HG02840 (cell line): ENCODE measurements at regions not wholly inside any gene's neighbourhood (a gene's known extent, or its start where the extent isn't known, plus 50 kb on each side); places are given as distances from the start of the nearest gene placed in this dataset.
"Not testable (repeated sequence)": the region's sequence is repeated elsewhere in the genome, so short reads cannot be mapped to it uniquely, and the experiment has no call there.

Source experiments
- ATAC-seq: cut with Tn5 transposase; IDR thresholded peaks from one replicate; pipeline ENCODE4 v1.9.1; 2021; ENCODE audit warnings: mild to moderate bottlenecking, moderate library complexity, moderate number of reproducible peaks; ENCODE audit not compliant: unreplicated experiment, low FRiP score

GRCh38 chr3:88640581-88640980 lies 466.8 kb upstream of the EPHA3 start:
- ATAC-seq: no peak

DNA sequence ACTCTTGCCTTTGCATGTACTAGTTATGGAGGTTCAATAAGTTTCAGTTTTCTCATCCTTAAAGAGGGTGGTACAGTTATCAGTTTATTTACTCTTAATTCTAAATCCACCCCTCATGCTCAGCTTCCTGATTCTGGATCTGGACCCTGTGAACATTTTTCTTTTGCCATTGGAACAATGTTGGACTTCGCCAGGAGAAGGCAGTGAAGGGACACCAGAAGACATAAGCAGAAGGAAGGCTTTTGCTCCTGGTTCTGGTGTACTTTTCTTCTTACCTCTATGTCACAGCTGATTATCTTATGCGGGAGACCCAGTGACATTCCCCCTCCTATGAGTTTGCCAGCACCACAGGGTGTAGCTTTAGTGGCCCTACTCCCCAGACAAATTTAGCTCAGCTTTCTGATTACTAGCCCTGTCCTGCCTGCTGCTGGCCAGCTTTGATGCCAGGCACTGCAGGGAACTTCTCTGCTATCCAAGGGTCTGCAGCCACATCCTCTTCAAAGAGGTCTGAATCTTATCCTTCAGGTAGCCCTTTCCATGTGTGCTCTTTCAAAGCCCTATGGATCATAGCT lies 466.3 kb upstream of the EPHA3 start:
- no peak for ATAC-seq

DNA sequence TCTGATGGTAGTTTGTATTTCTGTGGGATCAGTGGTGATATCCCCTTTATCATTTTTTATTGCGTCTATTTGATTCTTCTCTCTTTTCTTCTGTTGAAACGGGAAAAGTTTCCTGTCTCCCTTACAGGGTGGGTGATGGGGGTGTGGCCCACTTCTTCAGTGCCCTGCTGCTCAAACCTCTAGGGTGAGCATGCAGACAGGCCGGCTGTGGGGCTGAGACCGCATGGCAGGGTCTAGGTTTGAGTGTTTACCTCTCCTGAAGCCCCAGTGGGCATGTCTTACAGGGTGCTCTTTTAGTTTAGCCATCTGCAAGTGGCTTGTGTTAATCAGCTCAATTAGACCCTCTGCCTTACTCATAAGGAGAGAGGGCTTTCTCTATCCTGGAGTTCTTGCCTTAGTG lies 450.0 kb upstream of the EPHA3 start:
- ATAC-seq: no peak

DNA sequence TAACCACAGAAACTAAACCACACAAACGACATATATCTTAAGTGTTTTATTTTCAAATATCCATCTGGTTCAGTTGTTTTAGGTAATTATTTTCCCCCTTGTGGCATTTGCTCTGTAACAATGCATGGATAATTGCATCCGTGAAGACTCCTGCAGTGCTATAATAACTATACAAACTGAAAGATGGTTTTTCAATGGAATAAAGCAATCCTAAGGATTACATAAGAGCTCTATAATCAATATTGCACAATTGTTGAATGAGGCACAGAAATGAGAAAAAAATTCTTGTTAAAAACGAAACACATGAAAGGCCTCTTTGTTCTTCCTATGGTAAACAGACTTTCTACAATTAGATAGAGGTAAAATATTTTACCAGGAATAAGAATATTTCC lies 446.0 kb upstream of the EPHA3 start:
- no peak for ATAC-seq

DNA sequence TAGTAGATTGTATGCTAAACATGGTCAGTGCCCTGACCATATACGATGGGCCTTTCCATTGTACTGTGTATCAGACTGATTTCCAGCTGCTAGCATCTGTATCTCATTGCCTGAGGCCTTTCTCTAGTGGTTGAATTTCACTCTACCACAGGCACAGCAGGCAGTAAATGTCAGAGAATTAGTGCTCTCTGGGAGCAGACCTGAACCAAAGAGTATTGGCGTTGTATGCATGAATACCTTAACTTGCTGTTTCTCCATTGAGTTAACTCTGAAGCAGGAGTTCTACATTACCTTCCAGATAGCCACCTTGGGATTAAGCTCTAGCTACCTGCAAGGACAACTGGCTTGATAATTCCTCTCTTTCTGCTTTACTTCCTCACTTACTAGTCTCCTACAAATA lies 439.2 kb upstream of the EPHA3 start:
- ATAC-seq: no peak

- ATAC-seq: no peak
Observed at GRCh38 chr3:88671573-88671972, 435.8 kb upstream of the EPHA3 start.

GRCh38 chr3:88677298-88677697 lies 430.1 kb upstream of the EPHA3 start:
- ATAC-seq: no peak

DNA sequence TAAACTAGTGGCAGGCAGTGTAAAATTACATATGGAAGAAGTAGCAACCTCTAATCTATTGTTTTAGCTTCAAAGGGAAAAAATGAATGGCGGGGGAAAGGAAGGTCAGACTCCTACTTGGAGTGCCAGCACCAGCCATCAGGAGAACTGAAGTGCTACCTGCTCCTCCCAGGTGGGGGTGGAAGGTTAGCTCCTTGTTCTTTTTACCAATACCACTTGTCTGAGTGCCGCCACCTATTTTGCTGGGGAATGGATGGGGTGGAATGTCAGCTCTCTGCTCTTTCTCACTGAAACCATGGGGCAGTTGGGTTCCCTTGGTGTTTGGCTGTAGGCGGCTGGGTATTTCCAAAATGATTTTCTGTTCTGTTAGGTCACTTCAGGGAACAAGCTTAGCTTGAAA lies 428.7 kb upstream of the EPHA3 start:
- no peak for ATAC-seq

DNA sequence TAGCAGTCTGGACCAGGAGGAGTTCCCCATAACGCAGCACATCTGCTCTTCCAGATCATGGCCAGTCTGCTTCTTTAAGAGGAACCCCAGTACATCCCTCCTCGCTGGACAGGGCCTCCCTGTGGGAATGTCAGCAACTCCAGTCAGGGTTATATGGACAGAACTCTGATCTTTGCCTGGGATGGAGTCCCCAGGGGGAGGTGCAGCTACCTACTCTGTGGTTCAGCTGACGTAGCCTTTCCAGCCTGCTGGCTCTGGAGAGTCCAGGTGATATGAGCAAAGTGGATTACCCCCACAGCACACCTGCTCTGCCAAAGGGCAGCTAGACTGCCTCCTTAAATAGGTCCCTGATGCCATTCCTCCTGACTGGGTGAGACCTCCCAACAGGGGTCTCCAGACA lies 417.1 kb upstream of the EPHA3 start:
- no peak for ATAC-seq

DNA sequence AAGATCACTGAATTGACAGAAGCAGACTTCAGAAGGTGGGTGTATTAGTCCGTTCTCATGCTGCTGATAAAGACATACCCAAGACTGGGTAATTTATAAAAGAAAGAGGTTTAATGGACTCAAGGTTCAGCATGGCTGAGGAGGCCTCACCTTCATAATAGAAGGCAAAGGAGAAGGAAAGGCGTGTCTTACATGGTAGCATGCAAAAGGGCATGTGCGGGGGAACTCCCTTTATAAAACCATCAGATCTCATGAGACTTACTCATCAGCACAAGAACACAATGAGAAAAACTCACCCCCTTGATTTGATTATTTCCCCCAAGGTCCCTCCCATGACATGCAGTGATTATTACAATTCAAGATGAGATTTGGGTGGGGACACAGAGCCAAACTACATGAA lies 416.3 kb upstream of the EPHA3 start:
- ATAC-seq: no peak

DNA sequence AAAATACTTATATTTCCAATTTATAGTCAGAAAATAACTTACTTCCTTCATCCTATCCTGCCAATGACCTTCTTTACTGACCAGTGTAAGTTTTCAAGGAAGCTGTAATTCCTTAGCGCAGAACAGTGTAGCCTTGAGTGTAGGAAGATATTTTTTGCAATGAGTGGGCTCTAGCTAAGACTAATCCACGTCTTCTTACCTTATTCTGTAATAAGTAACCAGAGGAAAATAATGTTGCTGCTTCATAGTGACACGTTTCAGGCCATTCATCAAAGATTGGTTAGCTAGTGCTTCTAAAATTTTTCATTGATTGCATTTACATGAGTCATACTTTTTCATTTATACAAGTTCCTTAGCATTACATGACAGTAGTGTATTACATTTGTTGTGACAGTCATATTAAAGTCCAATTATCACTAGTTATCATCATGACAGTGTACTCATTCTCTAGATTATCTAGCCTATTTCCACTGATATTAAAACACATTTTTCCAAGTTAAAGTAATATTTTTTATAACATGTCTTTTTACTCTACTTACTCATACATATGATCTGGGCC lies 403.8 kb upstream of the EPHA3 start:
- ATAC-seq: no peak

DNA sequence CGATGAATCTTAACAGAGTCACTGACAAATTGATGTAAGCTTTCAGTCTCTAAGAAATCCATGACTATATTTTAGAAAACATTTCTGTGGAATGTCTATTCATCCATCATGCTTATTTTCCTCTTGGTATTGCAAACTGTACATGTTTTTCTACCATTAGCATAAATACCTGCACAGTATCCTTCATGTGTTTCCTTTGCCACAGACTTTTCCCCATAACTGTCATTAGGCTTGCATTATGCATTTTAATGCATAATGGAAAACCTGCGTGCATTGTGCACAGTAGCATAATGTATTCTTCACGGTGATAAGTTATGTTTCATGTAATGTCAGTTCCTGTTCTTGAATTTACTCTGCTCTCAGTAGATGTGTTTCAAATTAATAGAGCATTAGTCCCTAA lies 403.1 kb upstream of the EPHA3 start:
- no peak for ATAC-seq

DNA sequence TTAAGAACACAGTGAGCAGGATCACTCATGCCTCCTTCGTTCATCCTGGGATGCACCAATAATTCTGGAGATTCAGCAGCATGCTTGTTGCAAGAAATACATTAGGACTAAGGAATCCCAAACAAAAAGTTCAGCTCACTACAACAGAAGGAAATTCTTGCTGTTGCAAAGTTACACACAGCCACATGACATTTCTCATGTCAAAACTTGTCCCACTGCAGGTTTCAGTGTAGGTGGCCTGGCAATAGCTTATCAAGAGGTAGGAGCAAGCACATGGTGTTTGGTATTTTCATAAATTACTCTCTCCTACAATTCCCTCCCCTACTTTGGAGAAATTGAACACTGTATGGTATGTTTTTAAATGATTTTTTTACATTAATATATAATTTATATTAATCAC lies 399.6 kb upstream of the EPHA3 start:
- ATAC-seq: no peak

DNA sequence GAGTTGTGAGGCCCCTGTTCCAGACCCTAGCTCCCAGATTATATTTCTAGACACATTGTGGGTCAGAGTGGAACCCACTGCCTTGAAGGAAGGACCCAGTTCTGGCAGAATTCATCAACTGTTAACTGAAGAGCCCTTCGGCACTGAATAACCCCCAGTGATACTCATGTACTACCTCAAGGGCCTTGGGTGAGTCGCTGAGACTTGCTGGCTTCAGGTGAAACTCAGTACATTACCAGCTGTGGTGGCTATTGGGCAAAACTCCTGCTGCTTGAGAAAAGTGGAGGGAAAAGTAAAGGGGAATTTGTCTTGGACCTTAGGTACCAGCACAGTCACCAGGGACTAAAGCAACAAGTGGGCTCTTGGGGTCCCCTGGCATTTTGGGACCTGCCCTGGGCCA lies 394.9 kb upstream of the EPHA3 start:
- no peak for ATAC-seq

GRCh38 chr3:88713233-88713691 lies 394.2 kb upstream of the EPHA3 start:
- ATAC-seq: no peak

DNA sequence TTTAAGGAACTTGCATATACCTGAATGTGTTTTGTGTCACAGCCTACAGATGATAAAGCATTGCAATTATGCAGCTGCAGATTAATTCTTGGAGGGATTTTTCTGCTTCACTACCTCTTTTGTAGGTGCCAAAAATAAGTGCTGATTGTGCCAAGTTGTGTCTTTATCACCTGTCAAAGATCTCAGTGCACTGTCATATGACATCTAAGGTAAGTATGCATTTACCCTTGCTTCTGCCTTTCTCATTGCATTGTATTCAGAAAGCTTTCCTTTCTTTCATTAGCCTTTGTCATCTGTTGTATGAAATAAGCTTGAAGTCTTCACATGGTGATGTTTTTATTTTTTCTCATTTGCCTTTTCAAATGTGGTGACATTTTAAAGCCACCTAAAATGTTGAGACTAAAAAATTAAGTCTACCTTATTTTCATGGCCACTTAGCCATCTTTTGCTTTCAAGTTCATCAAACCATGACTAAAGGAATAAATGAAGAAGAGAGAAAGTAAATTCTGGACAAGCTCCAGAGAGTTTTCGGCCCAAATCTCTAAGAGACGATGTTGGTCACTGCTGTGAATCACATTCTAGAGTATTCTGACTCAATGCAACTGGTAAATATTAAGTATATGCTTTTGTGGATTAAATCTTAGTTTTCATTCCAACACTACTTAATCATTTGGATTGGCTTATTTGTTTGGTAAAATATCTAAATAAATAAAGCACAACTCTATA lies 381.8 kb upstream of the EPHA3 start:
- ATAC-seq: no peak

- ATAC-seq: no peak
Observed at GRCh38 chr3:88732186-88732585, 375.2 kb upstream of the EPHA3 start.

- ATAC-seq: no peak
Observed at GRCh38 chr3:88742106-88742505, 365.3 kb upstream of the EPHA3 start.

DNA sequence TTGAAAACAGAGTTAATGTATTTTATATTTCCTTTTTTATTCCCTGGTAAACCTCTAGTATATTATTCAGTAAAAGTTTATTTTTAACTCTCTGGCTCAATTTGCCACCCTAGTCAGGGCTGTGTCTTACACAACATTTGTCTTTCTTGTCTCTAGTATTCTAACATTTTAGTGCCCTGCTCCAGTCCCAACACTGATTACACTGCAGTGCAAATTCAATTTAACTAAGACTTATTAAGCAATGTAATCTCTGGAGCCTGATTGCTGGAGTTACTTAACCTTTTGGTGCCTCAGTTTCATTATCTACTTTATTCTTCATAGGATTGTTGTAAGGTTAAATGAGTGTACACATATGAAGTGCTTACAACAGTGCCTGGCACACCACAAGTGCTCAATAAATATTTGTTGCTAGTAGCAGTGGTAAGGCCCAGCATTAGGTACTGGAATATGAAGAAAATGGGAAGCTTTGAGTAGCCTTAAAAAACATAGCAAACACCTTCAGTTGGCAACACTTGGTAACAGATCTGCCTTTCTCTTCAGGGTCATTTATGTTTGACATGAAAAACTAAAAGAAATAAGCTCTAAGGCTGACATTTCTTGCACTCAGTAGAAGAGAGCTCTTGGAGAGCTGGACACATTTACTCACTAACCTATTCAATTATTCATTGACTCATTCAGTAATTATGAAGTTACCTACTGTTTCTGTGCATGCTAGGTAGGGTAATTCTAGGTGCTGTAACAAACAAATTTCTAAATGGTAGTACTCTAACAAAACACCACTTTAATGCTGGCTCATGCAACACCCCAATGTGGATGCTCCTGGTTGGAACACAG lies 364.5 kb upstream of the EPHA3 start:
- no peak for ATAC-seq

DNA sequence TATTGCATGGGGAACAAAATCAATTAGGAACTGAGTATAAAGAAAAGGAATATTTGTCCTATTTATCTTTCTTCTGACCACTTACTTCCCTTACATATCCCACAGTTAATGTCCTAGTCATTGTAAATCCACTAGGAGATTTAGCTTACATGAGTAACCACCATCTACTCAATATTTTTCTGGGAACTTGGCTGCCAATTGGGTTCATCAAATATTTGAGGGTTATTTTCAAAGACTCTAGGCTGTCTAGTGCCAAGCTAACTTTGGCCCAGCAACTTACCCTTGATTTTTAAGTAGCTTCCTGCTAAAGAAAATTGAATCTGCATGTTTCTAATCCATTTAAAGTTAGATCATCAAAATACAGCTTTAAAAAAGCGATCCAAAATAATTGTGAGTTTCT lies 362.5 kb upstream of the EPHA3 start:
- no peak for ATAC-seq

DNA sequence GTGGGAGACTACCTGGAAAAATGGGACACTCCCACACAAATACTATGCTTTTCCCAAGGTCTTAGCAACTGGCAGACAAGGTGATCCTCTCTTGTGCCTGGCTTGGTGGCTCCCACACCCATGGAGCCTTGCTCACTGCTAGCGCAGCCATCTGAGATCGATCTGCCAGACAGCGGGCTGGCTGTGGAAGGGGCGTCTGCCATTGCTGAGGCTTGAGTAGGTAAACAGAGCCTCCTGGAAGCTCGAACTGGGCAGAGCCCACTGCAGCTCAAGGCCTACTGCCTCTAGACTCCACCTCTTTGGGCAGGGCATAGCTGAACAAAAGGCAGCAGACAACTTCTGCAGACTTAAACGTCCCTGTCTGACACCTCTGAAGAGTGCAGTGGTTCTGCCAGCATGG lies 360.3 kb upstream of the EPHA3 start:
- ATAC-seq: not testable (repeated sequence)
